ENCODE measurements at regions not wholly inside any gene's neighbourhood (a gene's known extent, or its start where the extent isn't known, plus 50 kb on each side); places are given as distances from the start of the nearest gene placed in this dataset.
"Not testable (repeated sequence)": the region's sequence is repeated elsewhere in the genome, so short reads cannot be mapped to it uniquely, and the experiment has no call there.

DNA sequence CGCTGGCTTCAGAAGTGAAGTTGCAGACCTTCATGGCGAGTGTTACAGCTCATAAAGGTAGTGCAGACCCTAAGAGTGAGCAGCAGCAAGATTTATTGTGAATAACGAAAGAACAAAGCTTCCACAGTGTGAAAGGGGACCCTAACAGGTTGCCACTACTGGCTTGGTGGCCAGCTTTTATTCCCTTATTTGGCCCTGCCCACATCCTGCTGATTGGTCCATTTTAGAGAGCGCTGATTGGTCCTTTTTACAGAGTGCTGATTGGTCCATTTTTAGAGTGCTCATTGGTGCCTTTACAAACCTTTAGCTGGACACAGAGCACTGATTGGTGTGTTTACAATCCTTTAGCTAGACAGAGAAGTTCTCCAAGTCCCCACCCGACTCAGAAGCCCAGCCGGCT lies 298.0 kb upstream of the DLGAP1 start:
- not testable (repeated sequence) for DNase-seq

DNA sequence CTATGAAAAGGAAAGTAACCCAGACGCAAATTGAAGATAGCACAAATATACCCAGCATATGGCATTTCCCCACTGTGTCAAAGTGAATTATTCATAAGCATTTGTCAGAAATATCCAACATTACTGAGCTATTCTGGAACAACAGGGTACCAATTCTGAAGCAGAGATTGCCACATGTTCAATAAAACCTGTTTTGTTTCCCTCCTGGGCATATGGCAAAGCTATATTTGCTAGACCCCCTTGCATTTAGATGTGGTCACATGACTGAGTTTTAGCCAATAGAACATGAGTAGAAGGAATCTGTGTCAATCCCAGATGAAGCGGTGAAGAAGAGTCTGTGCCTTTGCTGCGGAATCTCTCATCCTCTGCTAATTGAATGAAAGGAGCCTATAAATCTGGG lies 296.4 kb upstream of the DLGAP1 start:
- no peak for DNase-seq

DNA sequence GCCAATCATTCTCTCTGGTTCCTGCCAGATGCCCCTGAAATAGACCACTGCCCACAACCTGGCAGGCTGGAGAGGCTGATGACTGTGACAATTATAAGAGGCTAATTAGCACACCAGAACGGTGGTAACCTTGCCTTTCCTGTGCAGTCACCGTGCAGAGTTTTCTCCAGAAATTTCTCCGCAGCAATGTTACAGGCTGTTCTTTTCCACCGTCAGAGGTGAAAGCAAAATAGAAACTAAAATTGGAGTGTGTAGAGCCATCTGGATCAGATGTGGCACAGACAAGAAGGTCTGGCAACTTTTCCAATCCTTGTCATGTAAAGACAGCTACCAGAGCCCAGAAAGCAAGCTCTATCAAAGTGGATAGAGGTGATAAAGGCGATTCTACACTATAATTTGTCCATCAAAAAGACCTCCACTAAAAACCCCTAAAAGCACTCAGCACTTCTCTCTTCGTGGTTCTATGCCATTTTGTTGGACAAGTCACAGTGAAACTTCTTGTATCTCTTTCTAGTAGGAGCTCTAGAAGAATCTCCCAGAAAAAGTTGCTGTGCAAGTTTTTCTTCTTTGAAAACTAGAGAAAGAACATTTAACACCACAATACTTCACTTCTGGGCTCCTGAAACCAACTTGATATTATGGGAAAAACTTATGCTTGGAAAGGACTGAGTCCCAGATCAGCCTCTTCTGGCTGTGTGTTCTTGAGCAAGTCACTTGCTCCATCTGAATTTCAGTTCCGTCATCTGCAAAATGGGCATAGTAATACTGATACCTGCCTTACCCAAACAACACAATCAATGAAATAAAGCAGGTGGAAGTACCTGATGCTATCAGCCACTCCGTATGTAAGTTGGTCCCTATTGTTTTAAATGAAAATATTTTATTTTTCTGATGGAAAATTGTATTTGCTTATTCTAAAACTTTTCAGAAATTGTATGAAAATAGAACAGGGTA lies 295.6 kb upstream of the DLGAP1 start:
- DNase-seq = no peak

DNA sequence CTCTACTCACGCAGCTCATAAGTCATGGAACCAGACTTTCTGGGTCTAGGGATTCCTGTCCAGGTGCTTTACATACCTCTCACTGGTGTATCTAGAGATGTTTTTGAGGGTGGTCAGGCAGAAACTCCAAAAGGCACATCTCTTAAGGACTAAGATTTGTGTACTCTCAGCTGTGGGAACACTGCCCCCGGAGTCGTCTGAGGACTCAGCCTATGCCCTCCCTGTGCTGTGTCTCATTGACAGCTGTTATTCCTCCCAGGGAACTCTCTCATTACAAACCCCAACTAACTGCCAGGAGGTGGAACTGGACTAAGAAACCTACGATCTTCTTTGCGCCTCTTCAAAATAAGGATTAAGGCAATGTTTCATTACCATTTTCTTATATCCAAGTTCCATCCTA lies 293.9 kb upstream of the DLGAP1 start:
- DNase-seq = no peak

DNA sequence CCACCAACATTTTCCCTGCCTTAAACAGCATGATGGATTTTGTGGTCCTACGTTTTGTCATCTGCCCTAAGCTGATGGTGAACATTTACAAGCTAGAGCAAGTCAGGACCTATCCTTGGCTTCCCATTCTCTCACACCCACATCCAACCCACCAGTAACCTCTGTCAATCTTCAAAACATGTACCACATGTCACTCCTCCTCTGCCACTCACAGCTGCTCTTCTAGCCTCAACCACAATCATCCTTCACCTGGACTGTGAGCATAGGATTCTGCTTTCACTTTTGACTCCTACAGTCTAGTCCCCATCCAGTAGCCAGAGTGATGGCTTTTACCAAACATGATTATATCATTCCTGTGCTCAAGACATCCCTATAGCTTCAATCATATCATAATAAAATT lies 279.8 kb upstream of the DLGAP1 start:
- DNase-seq = no peak

DNA sequence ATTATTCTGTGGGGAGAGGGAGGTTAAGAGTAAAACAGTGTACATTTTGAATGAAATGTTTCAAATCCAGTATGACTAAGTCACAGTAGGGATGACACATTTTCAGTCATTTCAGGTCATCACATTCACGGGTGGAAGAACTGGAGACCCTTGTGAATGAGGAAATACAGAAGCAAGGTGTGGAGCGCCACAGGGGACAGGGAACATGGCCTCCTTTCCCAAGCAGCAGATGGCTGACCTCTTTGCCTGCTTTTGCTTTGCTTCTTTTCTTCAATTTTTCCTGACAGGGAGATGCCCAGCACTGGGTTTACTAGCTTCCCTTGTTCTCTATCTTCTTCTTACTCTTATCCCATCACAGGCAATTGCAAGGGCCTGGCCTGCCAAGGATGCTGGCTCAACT lies 278.9 kb upstream of the DLGAP1 start:
- no peak for DNase-seq

DNA sequence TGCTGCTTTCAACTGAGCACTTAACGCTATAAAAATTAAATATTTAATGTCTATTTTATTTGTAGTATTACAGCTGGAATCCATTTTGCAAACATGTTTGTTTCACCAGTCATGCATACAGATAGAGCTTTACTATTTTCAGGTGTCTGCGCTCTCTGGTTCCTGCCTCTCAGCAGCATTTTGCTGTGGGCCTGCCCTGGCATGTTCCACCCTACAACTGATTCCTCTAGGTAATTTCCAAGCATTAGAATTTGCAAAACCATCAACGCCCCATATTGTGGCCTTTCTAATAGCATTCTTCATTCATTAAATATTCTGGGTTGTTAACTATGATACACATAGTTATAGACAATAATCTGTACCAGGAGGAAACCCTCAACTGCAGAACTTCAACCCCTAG lies 266.4 kb upstream of the DLGAP1 start:
- no peak for DNase-seq

DNA sequence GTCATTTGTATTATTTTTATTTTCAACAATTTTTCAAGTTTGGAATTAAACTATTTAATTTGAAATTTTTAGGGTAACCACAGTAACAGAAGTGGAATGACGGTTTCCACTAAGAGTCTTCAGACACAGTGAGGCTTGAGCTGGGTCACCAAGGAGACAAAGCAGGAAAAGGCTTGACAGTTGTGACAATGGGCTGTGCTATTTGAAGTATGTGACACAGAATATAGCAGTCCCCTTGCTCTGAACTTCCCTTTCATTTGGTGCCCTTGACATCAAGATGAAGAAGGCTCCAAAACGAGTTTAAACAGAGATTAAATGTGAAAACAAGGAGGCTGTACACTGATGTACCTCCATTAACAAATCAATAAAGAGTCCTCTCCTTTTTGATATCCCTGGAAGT lies 265.4 kb upstream of the DLGAP1 start:
- DNase-seq = no peak

DNA sequence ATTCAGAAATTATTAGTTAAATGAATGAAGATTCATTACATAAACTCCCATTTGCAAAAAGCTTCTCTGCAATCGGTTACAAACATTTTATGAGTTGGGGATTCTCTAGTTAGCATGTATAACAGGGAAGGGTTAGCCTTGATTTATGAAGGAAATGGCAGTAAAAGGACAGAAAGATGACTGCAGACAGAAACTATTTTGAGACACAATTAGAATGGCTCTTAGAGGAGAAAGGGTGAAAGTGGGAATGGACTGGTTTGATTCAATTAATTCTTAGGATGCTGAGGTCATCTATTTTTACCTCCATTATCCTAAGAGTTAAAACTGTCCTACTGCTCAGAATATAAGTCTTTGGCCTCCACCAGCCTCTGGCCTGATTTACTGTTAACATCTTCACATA lies 250.8 kb upstream of the DLGAP1 start:
- DNase-seq = no peak

DNA sequence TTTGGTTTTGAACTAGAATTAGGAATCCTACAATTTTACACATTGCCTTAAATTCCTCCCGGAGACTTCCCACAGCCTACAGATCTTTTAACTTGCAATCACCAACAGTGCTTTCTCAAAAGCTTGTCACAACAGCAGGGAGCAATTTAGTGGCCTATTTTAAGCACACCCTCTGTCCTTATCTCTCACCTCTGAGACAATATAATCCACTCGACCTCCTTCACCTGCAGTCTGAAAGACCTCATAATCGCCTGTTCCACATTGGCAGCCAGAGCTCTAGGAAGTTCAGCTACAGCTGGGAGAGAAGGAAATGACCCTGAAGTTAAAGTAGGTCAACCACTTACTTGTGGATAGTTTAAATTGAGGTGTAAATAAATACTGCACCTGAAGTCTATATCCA lies 249.7 kb upstream of the DLGAP1 start:
- no peak for DNase-seq

DNA sequence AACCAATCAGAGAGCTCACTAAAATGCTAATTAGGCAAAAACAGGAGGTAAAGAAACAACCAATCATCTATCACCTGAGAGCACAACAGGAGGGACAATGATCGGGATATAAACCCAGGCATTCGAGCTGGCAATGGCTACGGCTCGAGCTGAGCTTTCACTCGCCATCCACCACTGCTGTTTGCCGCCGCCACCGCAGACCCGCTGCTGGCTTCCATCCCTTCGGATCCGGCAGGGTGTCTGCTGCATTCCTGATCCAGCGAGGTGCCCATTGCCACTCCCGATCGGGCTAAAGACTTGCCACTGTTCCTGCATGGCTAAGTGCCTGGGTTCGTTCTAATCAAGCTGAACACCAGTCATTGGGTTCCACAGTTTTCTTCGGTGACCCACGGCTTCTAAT lies 236.7 kb upstream of the DLGAP1 start:
- DNase-seq = no peak

DNA sequence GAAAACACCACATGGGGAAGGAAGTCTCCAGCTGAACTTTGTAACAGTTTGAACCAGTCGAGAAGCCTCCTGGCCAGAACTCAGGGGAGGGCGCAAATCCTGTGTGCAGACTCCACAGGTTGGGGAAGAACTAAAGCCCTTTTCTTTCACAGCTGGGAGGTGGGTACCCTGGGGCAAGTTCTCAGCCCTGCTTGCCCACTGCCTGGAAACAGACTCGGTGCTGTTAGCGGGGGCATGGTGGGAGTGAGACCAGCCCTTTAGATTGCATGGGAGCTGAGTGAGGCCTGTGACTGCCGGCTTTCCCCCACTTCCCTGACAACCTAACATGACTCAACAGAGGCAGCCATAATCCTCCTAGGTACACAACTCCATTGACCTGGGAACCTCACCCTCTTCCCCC lies 223.6 kb upstream of the DLGAP1 start:
- not testable (repeated sequence) for DNase-seq

DNA sequence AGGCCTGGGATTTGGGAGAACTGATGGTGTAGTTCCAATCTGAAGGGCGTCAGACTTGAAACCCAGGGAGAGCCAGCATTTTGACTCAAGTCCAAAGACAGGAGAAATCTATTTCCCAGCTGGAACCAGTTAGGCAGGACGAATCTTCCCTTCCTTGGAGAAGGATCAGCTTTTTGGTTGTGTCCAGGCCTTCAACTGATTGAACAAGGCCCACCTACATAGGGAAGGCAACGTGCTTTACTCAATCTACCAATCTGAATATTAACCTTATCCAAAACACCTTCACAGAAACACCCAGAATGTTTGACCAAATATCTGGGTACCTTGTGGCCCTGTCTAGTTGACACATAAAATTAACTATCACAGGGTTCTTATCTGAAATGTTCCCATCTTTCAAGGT lies 221.9 kb upstream of the DLGAP1 start:
- no peak for DNase-seq

DNA sequence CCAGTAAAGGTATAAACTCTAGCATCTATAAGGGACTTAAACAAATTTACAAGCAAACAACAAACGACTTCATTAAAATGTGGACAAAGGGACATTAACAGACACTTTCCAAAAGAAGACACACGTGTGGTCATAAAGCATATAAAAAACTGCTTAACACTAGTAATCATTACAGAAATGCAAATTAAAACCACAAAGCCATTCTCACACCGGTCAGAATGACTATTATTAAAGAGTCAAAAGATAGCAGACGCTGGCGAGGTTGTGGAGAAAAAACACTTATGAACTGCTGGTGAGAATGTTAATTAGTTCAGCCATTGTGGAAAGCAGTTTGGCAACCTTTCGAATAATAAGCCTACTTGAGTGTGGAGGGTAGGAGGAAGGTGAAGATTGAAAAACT lies 217.1 kb upstream of the DLGAP1 start:
- DNase-seq = no peak

DNA sequence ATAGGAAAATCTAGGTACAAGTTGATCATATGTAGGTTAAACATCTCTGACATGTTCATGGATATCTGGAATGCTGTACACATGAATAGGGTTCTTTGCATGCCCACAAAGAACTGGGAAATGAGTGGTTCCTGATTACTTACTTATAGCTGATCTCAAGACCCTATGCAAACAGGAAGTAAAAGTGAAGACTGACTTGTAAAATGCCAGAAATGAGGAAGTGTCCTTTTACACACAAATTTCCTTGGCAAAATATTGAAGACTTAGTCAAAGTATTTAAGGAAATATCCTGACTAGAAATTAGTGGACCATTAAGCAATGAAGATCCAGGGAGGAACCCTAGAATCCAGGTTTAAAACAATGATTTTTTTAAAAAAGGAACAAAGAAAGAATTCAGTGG lies 203.7 kb upstream of the DLGAP1 start:
- DNase-seq = no peak

DNA sequence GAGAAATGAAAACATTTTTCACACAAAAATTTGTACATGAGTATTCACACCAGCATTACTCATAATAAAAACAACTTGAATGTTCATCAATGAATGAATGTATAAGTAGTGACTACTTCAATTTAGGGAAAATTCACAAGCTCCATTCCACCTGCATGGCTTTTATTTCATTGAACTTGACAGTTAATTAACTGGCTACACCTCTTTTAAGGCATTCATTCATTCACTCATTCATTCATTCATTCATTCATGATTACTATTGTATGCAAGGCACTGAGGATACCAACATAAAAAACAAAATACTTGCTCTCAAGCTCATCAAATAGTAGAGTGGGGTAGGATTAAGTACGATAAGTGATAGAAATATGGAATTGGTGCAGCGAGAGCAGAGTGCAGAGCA lies 198.3 kb upstream of the DLGAP1 start:
- DNase-seq = no peak

DNA sequence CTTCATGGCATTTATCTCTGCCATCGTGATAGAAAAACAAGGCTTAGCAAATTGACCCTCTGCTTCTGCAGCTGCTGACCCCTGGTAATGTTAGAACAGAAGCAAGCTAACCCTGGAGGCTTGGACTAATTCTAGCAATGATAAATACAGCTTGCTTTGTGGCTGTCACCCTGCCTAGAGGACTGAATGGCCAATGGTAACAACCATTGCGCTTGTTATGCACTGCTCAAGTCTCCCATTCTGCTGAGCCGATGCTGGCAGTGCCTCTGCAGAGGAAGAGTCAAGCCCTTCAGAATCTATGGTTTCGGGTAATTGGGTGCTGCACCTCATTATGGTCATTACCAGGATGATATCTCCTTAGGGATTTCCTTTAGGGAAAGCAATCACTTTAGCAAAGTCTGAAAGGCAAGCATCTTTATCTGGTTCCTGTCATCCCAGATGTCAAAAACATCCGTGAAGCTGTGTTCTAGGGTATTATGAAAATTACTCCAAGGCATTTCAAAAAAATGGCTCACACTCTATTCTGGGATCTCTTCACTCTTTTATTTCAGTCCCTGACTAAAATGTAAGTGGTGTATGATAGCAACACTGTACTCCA lies 186.8 kb upstream of the DLGAP1 start:
- no peak for DNase-seq

DNA sequence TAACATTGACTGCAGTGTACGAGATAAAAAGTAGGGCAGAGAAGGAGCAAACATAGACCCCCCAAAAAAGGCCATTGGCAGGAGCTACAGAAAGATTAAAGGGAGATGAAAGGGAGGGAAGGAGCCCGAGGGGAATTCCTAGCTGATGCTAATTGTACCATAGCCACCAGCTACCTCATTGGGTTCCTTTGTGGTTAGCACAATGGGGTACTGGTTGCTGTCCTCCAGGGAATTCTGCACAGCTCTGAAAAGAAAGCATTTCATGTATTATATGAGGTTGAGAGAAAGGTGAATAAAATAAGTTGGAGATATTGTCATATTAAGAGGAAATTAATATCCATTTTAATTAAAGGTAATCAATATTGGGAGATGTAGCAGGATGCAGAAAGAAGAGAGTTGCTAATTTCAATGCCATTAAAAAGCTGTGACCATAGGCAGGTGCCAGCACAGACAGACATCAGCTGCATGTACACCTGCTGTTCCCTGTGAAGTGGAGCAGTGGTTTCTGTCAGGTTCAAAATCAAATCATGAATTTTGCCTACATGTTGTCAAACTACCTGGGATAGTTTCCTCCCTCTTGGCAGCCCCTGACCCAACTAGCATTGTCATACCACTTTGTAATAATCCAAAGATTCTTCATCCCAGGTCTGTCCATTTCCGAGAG lies 185.4 kb upstream of the DLGAP1 start:
- DNase-seq = no peak

DNA sequence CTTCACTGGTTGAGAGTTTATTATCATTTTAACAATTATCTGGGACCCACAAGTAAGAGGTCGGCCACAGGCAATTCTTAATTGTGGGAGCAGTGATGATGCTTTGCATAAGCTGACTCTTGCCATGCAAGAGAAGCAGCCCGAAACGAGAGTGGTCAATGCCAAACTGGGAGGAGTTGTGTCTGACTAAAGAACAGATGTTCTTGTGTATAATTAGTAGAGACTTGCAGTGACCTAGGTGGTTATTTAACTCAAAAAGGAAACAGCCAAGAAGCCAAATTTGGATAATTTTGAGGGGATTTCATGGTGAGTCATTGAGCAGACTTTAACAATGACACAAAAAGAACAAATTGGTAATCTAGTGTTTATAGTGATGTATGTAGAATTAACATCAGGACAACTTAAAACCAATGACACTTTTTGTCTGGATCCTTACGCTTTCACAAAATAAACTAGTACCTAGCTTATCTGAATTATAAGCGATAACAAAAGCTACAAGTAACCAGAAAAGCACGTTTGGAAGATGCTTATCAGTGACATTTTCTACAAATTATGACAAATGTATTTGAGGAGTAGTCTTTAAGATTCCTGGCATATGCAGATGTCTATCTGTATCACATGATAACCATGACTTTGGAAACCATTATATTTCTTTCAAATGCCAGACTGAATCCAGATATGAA lies 184.7 kb upstream of the DLGAP1 start:
- DNase-seq = no peak

DNA sequence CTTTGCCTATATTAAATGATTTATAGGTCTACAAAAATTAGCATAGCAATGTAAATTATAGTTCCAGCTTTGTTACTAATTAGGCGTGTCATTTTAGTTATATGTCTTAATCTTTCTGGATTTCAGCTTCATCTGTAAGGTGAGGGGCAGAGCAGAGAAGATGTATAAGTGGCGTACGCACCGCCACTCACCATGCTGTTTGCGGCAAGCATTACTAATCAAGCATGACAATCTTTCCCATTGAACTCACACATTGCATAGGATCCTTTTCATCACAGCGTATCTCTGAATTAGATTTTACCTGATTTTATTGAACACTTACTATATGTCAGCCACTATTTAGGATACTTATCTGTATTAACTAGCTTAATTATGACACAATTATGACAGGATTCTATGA lies 183.6 kb upstream of the DLGAP1 start:
- no peak for DNase-seq

DNA sequence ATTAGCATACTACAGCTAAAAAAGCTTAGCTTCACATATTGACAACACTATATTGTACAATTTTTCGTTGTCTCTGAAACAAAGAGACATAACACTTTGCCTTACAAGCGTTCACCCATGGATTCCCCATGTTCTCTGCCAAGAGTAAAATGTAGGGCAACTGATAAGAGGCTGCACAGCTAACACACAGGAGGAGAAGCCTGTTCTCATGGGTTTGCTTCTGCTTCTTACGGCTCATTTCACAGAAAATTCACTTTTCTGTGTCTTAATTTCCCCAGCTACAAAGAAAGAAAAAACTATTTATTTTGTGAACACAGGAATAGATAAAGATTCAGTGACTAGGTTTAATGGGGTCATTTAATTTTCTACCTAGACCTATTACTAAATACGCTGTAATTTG lies 182.8 kb upstream of the DLGAP1 start:
- no peak for DNase-seq

DNA sequence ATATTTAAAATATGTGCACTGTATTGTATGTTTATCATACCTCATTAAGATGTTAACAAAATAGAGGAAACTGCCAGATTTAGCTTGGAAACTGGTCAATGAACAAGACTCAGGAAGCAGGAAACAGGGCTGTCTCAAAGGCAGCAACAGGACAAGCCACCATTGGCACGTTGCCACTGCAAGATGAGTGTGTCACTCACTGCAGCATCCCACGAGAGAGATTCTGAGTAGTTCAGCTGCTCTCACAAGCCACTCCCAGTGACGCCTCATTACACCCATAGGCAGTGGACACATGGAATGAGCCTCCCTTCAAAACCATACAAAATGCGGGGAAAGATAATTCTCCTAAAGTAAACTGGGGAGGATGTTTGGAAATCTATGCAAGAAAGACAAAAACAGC lies 181.9 kb upstream of the DLGAP1 start:
- DNase-seq = no peak

DNA sequence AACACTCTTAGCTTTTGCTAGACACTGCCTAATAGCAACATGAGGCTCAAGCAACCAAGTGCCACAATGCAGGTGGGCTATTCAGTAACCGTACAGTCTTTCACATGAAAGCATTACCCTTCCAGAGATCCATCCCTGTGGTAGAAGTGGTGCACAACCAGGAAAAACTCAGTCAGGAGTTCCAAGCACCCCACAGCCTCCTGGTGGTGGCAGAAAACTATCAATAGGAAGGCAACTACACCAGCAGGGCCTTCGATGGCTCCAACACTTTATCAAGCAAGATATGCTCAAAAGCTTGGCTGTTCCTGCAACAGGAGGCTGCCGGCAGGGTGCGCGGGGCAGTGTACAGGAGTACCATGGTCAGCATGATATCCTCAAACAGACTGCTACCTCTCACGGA lies 176.1 kb upstream of the DLGAP1 start:
- no peak for DNase-seq

DNA sequence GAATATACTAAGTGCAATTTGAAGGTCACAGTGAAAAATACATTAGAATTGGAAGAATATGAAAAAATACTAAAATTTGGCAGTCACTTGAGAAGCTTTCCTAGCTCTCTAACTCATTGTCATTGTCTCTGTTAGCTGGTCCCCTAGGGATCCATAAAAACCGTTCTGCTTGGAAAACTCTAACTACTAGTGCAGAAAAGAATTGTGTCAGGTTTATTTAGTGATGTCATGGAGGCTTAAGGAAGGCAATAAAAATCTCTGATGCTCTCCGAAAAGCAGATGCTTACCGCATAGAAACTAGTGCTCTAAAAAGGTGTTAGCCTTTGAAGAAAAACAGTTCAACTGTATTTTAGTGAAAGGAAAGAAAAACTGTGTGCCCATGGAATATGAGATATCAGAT lies 150.1 kb upstream of the DLGAP1 start:
- no peak for DNase-seq
